Spleen (tissue), 11 donors: ENCODE measurements at regions not wholly inside any gene's neighbourhood (a gene's known extent, or its start where the extent isn't known, plus 50 kb on each side); places are given as distances from the start of the nearest gene placed in this dataset.

Source experiments
- DNase-seq: peaks from one replicate; pipeline ENCODE4 v3.0.0-alpha.2; 2020
- H3K27ac ChIP-seq, 8 donors: fragments of 200-600 bp; sonication (generic) in 7 of 8; 1 replicate in 4 of 8; 2 replicates in 4 of 8; pipeline versions ENCODE4 v1.5.0 to v1.8.0; 2016 to 2021; ENCODE audit warnings: inconsistent platforms in 4 of 8, mild to moderate bottlenecking in 4 of 8, moderate library complexity in 1 of 8
- H3K27me3 ChIP-seq, 7 donors: fragments of 200-600 bp; sonication (generic) in 6 of 7; replicated peaks in 1 of 7; 1 replicate in 4 of 7; 2 replicates in 3 of 7; pipeline versions ENCODE4 v1.5.0 to v1.8.0; 2016 to 2021; ENCODE audit warnings: inconsistent platforms in 3 of 7, mild to moderate bottlenecking in 1 of 7
- H3K36me3 ChIP-seq, 6 donors: fragments of 200-600 bp; sonication (generic) in 5 of 6; 1 replicate in 4 of 6; 2 replicates in 2 of 6; pipeline versions ENCODE4 v1.5.0 to v1.8.0; 2016 to 2021; ENCODE audit warnings: inconsistent platforms in 2 of 6
- H3K4me1 ChIP-seq, 6 donors: fragments of 200-600 bp; sonication (generic) in 5 of 6; 1 replicate in 3 of 6; 2 replicates in 3 of 6; pipeline versions ENCODE4 v1.5.0 to v1.8.0; 2016 to 2021; ENCODE audit warnings: inconsistent platforms in 3 of 6
- H3K4me3 ChIP-seq, 8 donors: fragments of 200-600 bp; sonication (generic) in 7 of 8; 1 replicate in 4 of 8; 2 replicates in 4 of 8; pipeline versions ENCODE4 v1.5.0 to v1.8.0; 2016 to 2021; ENCODE audit warnings: inconsistent platforms in 4 of 8, mild to moderate bottlenecking in 4 of 8, moderate library complexity in 2 of 8
- H3K9me3 ChIP-seq, 8 donors: fragments of 200-600 bp; sonication (generic) in 7 of 8; 1 replicate in 4 of 8; 2 replicates in 4 of 8; pipeline versions ENCODE4 v1.5.0 to v1.8.0; 2016 to 2021; ENCODE audit warnings: inconsistent platforms in 4 of 8
- CTCF ChIP-seq, 11 experiments: fragments of 200-600 bp in 7 of 11; fragments of 450-650 bp in 4 of 11; sonication (generic) in 4 of 11; IDR thresholded peaks in 8 of 11; conservative IDR thresholded peaks in 3 of 11; 1 replicate in 7 of 11; 2 replicates in 4 of 11; pipeline versions ENCODE4 v1.4.0 to v1.8.0; 2016 to 2021; ENCODE audit warnings: antibody characterized with exemption in 11 of 11, inconsistent platforms in 4 of 11, mild to moderate bottlenecking in 1 of 11
- POLR2A ChIP-seq, 3 donors: fragments of 450-650 bp; IDR thresholded peaks; one replicate each; pipeline ENCODE4 v1.5.1; 2017; ENCODE audit warnings: antibody characterized with exemption in 3 of 3, mild to moderate bottlenecking in 1 of 3
- POLR2AphosphoS5 ChIP-seq, 3 donors: sonication (generic); formaldehyde crosslinking; IDR thresholded peaks; one replicate each; pipeline ENCODE4 v1.5.1; 2017; ENCODE audit warnings: antibody characterized with exemption in 3 of 3
- WGBS, 5 donors: extraction: QIAGEN DNeasy Blood & Tissue Kit in 3 of 5; methylation state at CpG; one replicate each; pipeline versions ENCODE4 v1.1.5 to v1.1.7; 2013 to 2018; 5-methylcytosine and 5-hydroxymethylcytosine counted together
- intact Hi-C: fragments of 100-400 bp; cut with DNase I; formaldehyde crosslinking; loops from one replicate; pipeline ENCODE4 v1.15.0; 2023; ENCODE audit warnings: low total_unique reads
- donor health status: healthy with polysubstance abuse.
- donor health status: DM: no; HTN: no; CAD: no; lungs with moderate emphysema.
- donor health status: DM: no; HTN: no; CAD: no.
- donor health status: Bipolar disorder and iron deficiency.
- donor health status: healthy.
- donor health status: DM: no; HTN: no; CAD: no.
- donor health status: DM: yes; HTN: yes; CAD: no.

DNA sequence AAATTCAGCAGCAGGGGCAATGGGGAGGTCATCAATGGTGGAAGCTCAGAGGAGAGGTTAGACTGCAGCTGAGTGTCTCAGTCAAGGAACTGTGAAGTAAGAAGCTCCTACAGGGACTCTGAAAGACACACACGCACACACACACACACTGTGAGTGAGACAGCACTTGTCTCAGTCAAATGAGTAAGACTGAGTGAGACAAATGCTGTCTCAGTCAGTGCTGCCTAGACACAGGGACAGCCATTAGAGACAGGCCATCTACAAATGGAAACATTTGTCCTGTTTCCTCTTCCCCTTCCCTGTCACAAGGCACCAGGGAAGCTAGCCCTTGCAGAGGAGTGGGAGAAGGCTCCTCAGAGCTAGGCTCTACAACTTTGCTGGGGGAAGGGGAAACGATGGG, 577.4 kb upstream of the GCFC2 start:
- no peaks in the 10 kb centered on the region for H3K27me3 ChIP-seq
- DNase-seq: no peak
- no peak overlapping the region for H3K27ac ChIP-seq
- intact Hi-C loops: no loop called here
- H3K4me3 ChIP-seq: no peak overlapping the region
- H3K36me3 ChIP-seq: no peaks in the 10 kb centered on the region
- WGBS, 5 donors: 55 to 75% (median 71%) methylated on average over 2 of the region's 2 CpGs
- TF ChIP-seq POLR2AphosphoS5 (IDR thresholded peaks at IDR 0.05) (no peak), POLR2A (IDR thresholded peaks at IDR 0.05) (no peak)
- H3K9me3 ChIP-seq: no peaks in the 10 kb centered on the region
- no peaks in the 10 kb centered on the region for H3K4me1 ChIP-seq

GRCh38 chr2:76283350-76283749, 572.6 kb upstream of the GCFC2 start:
- peaks cover 0 to 15% (median 0%) of the 10 kb centered on the region in 6 donors for H3K4me1 ChIP-seq
- no peaks in the 10 kb centered on the region for H3K36me3 ChIP-seq
- DNase-seq: no peak
- no peak overlapping the region for H3K4me3 ChIP-seq
- H3K9me3 ChIP-seq: no peaks in the 10 kb centered on the region
- H3K27me3 ChIP-seq: no peaks in the 10 kb centered on the region
- H3K27ac ChIP-seq: no peak overlapping the region
- no peak for TF ChIP-seq POLR2A (IDR thresholded peaks at IDR 0.05)
- TF ChIP-seq CTCF (IDR thresholded peaks at IDR 0.05 in 8 of 11, conservative IDR thresholded peaks at IDR 0.05 in 3 of 11): no peak
- TF ChIP-seq POLR2AphosphoS5 (IDR thresholded peaks at IDR 0.05): no peak
- intact Hi-C loops: no loop called here

DNA sequence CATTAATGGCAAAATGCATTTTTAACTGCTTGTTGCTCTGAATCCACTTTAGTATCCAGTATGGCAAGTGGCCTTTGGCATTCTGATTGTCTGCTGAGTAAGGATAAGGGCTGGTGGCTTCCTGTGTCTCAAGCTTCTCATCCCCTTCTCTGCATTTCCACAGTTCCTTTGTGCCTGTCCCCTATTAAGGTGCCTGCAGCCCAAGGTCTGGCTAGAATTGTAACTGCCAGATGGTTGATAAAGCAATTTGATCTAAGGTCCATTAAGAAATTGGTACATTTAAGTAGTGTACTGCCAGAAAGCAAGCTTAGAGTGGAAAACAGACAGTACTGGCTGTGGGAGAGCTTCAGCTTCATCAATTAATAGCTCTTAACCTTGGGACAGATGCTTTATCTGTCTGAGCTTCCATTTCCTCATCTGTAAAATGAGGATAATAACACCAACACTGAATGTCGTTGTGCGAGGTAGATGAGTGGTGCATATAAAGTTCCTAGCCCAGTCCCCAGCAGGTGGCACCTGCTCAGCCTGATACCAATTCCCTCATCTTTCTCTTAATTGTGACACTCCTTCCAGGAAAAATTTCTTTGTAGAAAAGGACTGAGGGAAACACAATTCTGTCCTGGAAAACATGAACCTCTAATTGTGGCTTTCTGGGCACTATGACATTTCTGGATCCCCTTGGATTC, 570.6 kb upstream of the GCFC2 start:
- Histone ChIP-seq H3K4me1 (peaks cover 0 to 15% (median 0%) of the 10 kb centered on the region in 6 donors), H3K4me3 (no peak overlapping the region), H3K36me3 (no peaks in the 10 kb centered on the region), H3K27me3 (no peaks in the 10 kb centered on the region), H3K9me3 (no peaks in the 10 kb centered on the region), H3K27ac (no peak overlapping the region)
- intact Hi-C loops: no loop called here
- no peak for TF ChIP-seq POLR2AphosphoS5 (IDR thresholded peaks at IDR 0.05)
- no peak for DNase-seq
- WGBS, 5 donors: 60 to 72% (median 63%) methylated on average over 2 of the region's 2 CpGs

DNA sequence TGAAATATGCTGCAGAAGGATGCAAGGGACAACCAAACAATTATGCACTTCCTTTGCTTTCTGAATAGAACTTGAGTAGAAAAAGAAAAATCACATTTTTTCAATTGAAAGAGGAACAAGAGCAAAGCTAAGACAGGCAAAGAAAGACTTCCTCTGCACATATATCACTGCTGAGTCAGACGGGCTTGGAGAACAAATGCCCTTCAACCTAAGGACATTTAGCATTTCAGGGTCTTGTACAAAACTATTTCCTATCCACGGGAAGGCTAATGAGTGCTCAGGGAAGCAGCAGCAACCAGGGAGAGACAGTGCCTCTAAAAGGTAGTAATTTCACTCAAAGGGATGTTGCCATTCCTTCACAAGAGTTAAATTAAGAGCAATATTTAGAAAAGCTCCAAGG, 570.0 kb upstream of the GCFC2 start:
- H3K9me3 ChIP-seq: no peaks in the 10 kb centered on the region
- peak overlapping the region in 1 of 8 donors; percentile 13 for H3K27ac ChIP-seq
- WGBS, 5 donors: 0 to 5% (median 3%) methylated on average over 2 of the region's 2 CpGs
- TF ChIP-seq CTCF (IDR thresholded peaks at IDR 0.05 in 8 of 11, conservative IDR thresholded peaks at IDR 0.05 in 3 of 11) (no peak), POLR2A (IDR thresholded peaks at IDR 0.05) (no peak), POLR2AphosphoS5 (IDR thresholded peaks at IDR 0.05) (no peak)
- H3K4me3 ChIP-seq: no peak overlapping the region
- no peaks in the 10 kb centered on the region for H3K27me3 ChIP-seq
- no peaks in the 10 kb centered on the region for H3K36me3 ChIP-seq
- DNase-seq: no peak
- intact Hi-C loops: no loop called here
- H3K4me1 ChIP-seq: peaks cover 0 to 15% (median 0%) of the 10 kb centered on the region in 6 donors

GRCh38 chr2:76279142-76279541, 568.4 kb upstream of the GCFC2 start:
- Histone ChIP-seq H3K36me3 (no peaks in the 10 kb centered on the region), H3K4me1 (peaks cover 0 to 15% (median 0%) of the 10 kb centered on the region in 6 donors), H3K27ac (no peak overlapping the region), H3K9me3 (no peaks in the 10 kb centered on the region), H3K27me3 (no peaks in the 10 kb centered on the region), H3K4me3 (no peak overlapping the region)
- TF ChIP-seq POLR2AphosphoS5 (IDR thresholded peaks at IDR 0.05) (no peak), POLR2A (IDR thresholded peaks at IDR 0.05) (no peak), CTCF (IDR thresholded peaks at IDR 0.05 in 8 of 11, conservative IDR thresholded peaks at IDR 0.05 in 3 of 11) (no peak)
- no peak for DNase-seq
- intact Hi-C loops: no loop called here
- 64 to 82% (median 70%) methylated on average over 4 of the region's 4 CpGs for whole genome bisulfite sequencing, 5 donors
